A549 (cell line): ENCODE measurements at regions not wholly inside any gene's neighbourhood (a gene's known extent, or its start where the extent isn't known, plus 50 kb on each side); places are given as distances from the start of the nearest gene placed in this dataset.

ENCODE experiments used
- ATAC-seq, 2 experiments: fragments of 200-7000 bp in 1 of 2; fragments of >200 bp in 1 of 2; cut with Nextera tagmentation in 1 of 2; cut with Tn5 transposase in 1 of 2; 3 replicates each; pipeline versions ENCODE4 v1.8.0 to v1.9.1; 2018 to 2020; ENCODE audit warnings: mild to moderate bottlenecking in 1 of 2, moderate library complexity in 1 of 2
- CTCF ChIA-PET: fragments of 300-600 bp; sonication (Branson Sonifier 250); formaldehyde crosslinking; extraction: SDS; loops from one replicate; lab custom pipeline; 2021; ENCODE audit warnings: antibody characterized with exemption, inconsistent platforms; lab: Yijun Ruan, JAX
- POLR2A ChIA-PET: fragments of 350-600 bp; formaldehyde crosslinking; extraction: SDS; loops from one replicate; lab custom pipeline; 2021; ENCODE audit warnings: antibody characterized with exemption, inconsistent platforms; lab: Yijun Ruan, JAX
- DNase-seq, 2 experiments: peaks; one replicate each; pipeline versions ENCODE4 v3.0.0 to v3.0.0-alpha.2; 2011 to 2016; ENCODE audit warnings: low read depth in 1 of 2, low spot score in 1 of 2
- FAIRE-seq: peaks from 2 replicates; lab custom pipeline; 2011; peaks lifted over from hg19 to GRCh38; lab: Jason Lieb, UNC
- H3K27ac ChIP-seq, 2 experiments: fragments of >200 bp; sonication (Bioruptor Twin); formaldehyde crosslinking; 3 replicates each; pipeline ENCODE4 v1.5.1; 2016 to 2017
- H3K4me1 ChIP-seq: fragments of >200 bp; sonication (Bioruptor Twin); formaldehyde crosslinking; 3 replicates; pipeline ENCODE4 v1.6.1; 2016
- H3K4me2 ChIP-seq: fragments of >200 bp; sonication (Bioruptor Twin); formaldehyde crosslinking; 3 replicates; pipeline ENCODE4 v1.6.1; 2016
- H3K4me3 ChIP-seq: fragments of >200 bp; sonication (Bioruptor Twin); formaldehyde crosslinking; 3 replicates; pipeline ENCODE4 v1.5.1; 2016
- H3K9me3 ChIP-seq: fragments of >200 bp; sonication (Bioruptor Twin); formaldehyde crosslinking; 3 replicates; pipeline ENCODE4 v1.6.1; 2016
- CBX2 ChIP-seq: fragments of 200-600 bp; sonication (generic); IDR thresholded peaks from 2 replicates; pipeline ENCODE4 v1.6.1; 2016; ENCODE audit warnings: low read depth, mild to moderate bottlenecking, borderline replicate concordance
- CHD2 ChIP-seq: fragments of 150-350 bp; IDR thresholded peaks from 2 replicates; pipeline ENCODE4 v1.6.1; 2014; ENCODE audit warnings: low read length; ENCODE audit not compliant: partially characterized antibody
- CHD4 ChIP-seq: fragments of 200-600 bp; sonication (generic); IDR thresholded peaks from 2 replicates; pipeline ENCODE4 v1.6.1; 2016; ENCODE audit warnings: antibody characterized with exemption, mild to moderate bottlenecking, borderline replicate concordance
- EHF ChIP-seq: fragments of 250-450 bp; sonication (Bioruptor Pico); IDR thresholded peaks from 2 replicates; pipeline ENCODE4 v1.5.0; 2020; ENCODE audit warnings: mild to moderate bottlenecking
- FOSB ChIP-seq: fragments of 250-450 bp; sonication (Bioruptor Pico); IDR thresholded peaks from 2 replicates; pipeline ENCODE4 v1.5.0; 2020; ENCODE audit warnings: mild to moderate bottlenecking, moderate library complexity
- GATA3 ChIP-seq: IDR thresholded peaks from 2 replicates; pipeline ENCODE4 v1.6.1; 2012; ENCODE audit warnings: borderline replicate concordance
- HOXA7 ChIP-seq: fragments of 250-450 bp; sonication (Bioruptor Pico); IDR thresholded peaks from 2 replicates; pipeline ENCODE4 v1.5.0; 2020; ENCODE audit warnings: mild to moderate bottlenecking, moderate library complexity
- HOXB13 ChIP-seq: fragments of 250-450 bp; sonication (Bioruptor Pico); IDR thresholded peaks from 2 replicates; pipeline ENCODE4 v1.5.0; 2020; ENCODE audit warnings: low read depth, mild to moderate bottlenecking, moderate library complexity
- HOXB5 ChIP-seq: fragments of 250-450 bp; sonication (Bioruptor Pico); IDR thresholded peaks from 2 replicates; pipeline ENCODE4 v1.5.0; 2020; ENCODE audit warnings: mild to moderate bottlenecking, moderate library complexity
- KDM5A ChIP-seq: fragments of 200-600 bp; sonication (generic); IDR thresholded peaks from 2 replicates; pipeline ENCODE4 v1.6.1; 2016; ENCODE audit warnings: antibody characterized with exemption, mild to moderate bottlenecking
- MYC ChIP-seq: IDR thresholded peaks from 2 replicates; pipeline ENCODE4 v1.6.1; 2012; ENCODE audit warnings: mild to moderate bottlenecking, inconsistent platforms, low read length, improper control_type of control experiment, borderline replicate concordance
- NPAS2 ChIP-seq: fragments of 250-450 bp; sonication (Bioruptor Pico); IDR thresholded peaks from 2 replicates; pipeline ENCODE4 v1.8.0; 2022; ENCODE audit warnings: mild to moderate bottlenecking, moderate library complexity, borderline replicate concordance
- NR3C1 ChIP-seq: fragments of >200 bp; sonication (Bioruptor Twin); formaldehyde crosslinking; IDR thresholded peaks from 3 replicates; pipeline ENCODE4 v1.6.1; 2017
- POLR2A ChIP-seq: IDR thresholded peaks from 2 replicates; pipeline ENCODE4 v1.6.1; 2012; ENCODE audit warnings: mild to moderate bottlenecking, low read length
- RARB ChIP-seq: fragments of 250-450 bp; sonication (Bioruptor Pico); IDR thresholded peaks from 2 replicates; pipeline ENCODE4 v1.8.0; 2021; ENCODE audit warnings: mild to moderate bottlenecking, moderate library complexity
- WGBS: methylation state at CpG from one replicate; pipeline ENCODE4 v1.1.6; 2017; ENCODE audit errors: missing lambda C conversion rate; 5-methylcytosine and 5-hydroxymethylcytosine counted together
- TF ChIP-seq, protein P1 (sequence below): IDR thresholded peaks from 2 replicates; pipeline ENCODE4 v1.6.1; 2012
- TF ChIP-seq, protein P2 (sequence below): fragments of 250-450 bp; sonication (Bioruptor Pico); IDR thresholded peaks from 2 replicates; pipeline ENCODE4 v1.5.0; 2021; ENCODE audit warnings: mild to moderate bottlenecking, moderate library complexity, borderline replicate concordance
- TF ChIP-seq, protein P3 (sequence below): fragments of >200 bp; sonication (Bioruptor Twin); formaldehyde crosslinking; IDR thresholded peaks from 3 replicates; pipeline ENCODE4 v1.5.1; 2016

DNA sequence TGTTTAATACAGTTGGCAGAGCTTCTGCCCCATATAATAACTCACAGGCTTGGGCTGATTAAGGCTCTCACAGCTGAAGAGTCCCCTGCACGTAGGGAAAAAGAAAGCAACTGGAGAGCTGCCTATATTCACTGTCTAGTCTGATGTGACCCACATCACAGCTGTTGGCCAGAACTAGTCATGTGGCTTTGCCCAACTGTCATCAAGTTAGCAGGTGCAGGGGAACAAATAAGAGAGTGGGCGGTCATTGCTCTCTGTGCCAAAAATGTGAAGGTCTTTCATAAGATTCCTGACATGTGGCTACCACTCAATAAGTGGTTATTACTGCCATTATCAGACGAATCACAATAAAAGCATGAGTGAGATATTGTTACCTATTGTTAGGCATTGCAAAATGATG, 665.2 kb downstream of the DOK5 start:
- no peaks in the 10 kb centered on the region for H3K9me3 ChIP-seq
- CTCF ChIA-PET: no interaction called here
- no peak overlapping the region for H3K4me2 ChIP-seq
- H3K4me3 ChIP-seq: no peak overlapping the region
- no peak overlapping the region for H3K27ac ChIP-seq
- 0% methylated on average over 3 of the region's 3 CpGs for WGBS
- ATAC-seq (no peak), DNase-seq (no peak), FAIRE-seq (no peak)
- no peak for TF ChIP-seq POLR2A
- TF ChIP-seq CHD2: no peak
- TF ChIP-seq EHF (CRISPR knock-in tag): no peak
- no peak for TF ChIP-seq MYC
- TF ChIP-seq, protein P1, sequence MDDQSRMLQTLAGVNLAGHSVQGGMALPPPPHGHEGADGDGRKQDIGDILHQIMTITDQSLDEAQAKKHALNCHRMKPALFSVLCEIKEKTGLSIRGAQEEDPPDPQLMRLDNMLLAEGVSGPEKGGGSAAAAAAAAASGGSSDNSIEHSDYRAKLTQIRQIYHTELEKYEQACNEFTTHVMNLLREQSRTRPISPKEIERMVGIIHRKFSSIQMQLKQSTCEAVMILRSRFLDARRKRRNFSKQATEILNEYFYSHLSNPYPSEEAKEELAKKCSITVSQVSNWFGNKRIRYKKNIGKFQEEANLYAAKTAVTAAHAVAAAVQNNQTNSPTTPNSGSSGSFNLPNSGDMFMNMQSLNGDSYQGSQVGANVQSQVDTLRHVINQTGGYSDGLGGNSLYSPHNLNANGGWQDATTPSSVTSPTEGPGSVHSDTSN: no peak
- TF ChIP-seq RARB: no peak
- TF ChIP-seq NPAS2 (CRISPR knock-in tag): no peak
- POLR2A ChIA-PET: no interaction called here
- H3K4me1 ChIP-seq: no peaks in the 10 kb centered on the region

DNA sequence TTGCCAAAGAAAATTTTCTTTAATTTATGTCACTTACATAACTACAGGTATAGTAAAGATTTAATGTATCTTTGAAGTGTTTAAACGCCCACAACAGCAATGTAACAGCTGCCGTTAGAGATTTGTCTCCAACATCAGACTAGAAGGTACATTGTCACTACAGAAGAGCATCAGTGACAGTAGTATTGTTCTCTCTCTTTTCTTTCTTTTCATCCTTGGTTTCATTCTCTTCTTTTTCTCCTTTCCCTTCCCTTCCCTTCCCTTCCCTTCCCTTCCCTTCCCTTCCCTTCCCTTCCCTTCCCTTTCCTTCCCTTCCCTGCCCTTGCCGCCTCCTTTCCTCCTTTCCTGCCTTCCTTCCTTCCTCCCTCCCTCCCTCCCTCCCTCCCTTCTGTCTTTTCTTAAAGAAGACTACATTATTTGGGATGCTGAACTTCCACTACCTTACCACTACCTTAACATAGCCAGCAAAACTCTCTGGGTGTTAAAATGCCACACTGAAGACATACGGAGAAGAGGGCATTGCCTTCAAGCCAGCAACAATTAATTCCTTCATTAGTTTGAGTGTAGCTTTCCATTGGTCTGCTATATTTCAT, 663.9 kb downstream of the DOK5 start:
- H3K4me3 ChIP-seq: no peak overlapping the region
- no peak for DNase-seq
- POLR2A ChIA-PET: no interaction called here
- TF ChIP-seq CHD2: no peak
- TF ChIP-seq HOXB5 (CRISPR knock-in tag): no peak
- TF ChIP-seq CBX2: no peak
- TF ChIP-seq, protein P2, sequence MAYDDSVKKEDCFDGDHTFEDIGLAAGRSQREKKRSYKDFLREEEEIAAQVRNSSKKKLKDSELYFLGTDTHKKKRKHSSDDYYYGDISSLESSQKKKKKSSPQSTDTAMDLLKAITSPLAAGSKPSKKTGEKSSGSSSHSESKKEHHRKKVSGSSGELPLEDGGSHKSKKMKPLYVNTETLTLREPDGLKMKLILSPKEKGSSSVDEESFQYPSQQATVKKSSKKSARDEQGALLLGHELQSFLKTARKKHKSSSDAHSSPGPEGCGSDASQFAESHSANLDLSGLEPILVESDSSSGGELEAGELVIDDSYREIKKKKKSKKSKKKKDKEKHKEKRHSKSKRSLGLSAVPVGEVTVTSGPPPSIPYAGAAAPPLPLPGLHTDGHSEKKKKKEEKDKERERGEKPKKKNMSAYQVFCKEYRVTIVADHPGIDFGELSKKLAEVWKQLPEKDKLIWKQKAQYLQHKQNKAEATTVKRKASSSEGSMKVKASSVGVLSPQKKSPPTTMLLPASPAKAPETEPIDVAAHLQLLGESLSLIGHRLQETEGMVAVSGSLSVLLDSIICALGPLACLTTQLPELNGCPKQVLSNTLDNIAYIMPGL: no peak
- TF ChIP-seq HOXA7: no peak
- TF ChIP-seq GATA3: no peak
- TF ChIP-seq HOXB13 (CRISPR knock-in tag): no peak
- TF ChIP-seq, all 56 proteins: peak for 0
- Histone ChIP-seq H3K27ac (no peak overlapping the region), H3K4me1 (no peaks in the 10 kb centered on the region), H3K9me3 (no peaks in the 10 kb centered on the region), H3K4me2 (no peak overlapping the region)
- CTCF ChIA-PET: no interaction called here
- 25% methylated on average over 4 of the region's 4 CpGs for WGBS
- no peak for ATAC-seq
- FAIRE-seq: no peak

DNA sequence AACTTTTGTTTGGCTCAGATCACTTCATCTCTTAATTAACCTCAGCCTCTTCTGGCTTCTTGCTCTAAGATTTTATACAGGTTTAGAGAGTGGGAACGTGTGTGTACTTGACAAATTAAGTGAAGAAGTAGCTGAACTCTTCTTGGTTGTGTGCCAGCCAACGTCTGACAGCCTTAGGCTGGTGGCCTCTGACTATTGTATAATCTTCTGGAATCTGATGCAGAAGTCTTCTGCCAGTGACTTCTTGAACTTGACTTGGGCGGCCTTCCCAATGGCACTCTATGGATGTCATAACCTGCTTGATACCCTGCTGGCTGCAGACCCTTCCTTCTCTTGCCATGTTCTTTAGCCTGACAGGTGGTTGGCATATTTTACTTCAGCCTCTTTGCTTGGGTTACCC, 660.5 kb downstream of the DOK5 start:
- FAIRE-seq (no peak), DNase-seq (no peak), ATAC-seq (no peak)
- H3K9me3 ChIP-seq: no peaks in the 10 kb centered on the region
- H3K27ac ChIP-seq: no peak overlapping the region
- ChIA-PET CTCF (no interaction called here), POLR2A (no interaction called here)
- H3K4me2 ChIP-seq: no peak overlapping the region
- 0% methylated on average over 3 of the region's 3 CpGs for WGBS
- no peaks in the 10 kb centered on the region for H3K4me1 ChIP-seq
- TF ChIP-seq KDM5A (no peak), EHF (CRISPR knock-in tag) (no peak), CHD4 (no peak), NR3C1 (no peak), FOSB (CRISPR knock-in tag) (no peak)
- TF ChIP-seq, protein P1: no peak
- TF ChIP-seq, protein P3, sequence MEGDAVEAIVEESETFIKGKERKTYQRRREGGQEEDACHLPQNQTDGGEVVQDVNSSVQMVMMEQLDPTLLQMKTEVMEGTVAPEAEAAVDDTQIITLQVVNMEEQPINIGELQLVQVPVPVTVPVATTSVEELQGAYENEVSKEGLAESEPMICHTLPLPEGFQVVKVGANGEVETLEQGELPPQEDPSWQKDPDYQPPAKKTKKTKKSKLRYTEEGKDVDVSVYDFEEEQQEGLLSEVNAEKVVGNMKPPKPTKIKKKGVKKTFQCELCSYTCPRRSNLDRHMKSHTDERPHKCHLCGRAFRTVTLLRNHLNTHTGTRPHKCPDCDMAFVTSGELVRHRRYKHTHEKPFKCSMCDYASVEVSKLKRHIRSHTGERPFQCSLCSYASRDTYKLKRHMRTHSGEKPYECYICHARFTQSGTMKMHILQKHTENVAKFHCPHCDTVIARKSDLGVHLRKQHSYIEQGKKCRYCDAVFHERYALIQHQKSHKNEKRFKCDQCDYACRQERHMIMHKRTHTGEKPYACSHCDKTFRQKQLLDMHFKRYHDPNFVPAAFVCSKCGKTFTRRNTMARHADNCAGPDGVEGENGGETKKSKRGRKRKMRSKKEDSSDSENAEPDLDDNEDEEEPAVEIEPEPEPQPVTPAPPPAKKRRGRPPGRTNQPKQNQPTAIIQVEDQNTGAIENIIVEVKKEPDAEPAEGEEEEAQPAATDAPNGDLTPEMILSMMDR: no peak
- no peak overlapping the region for H3K4me3 ChIP-seq
